Cardiac muscle cell (in vitro differentiated cells and primary cell): ENCODE measurements at regions not wholly inside any gene's neighbourhood (a gene's known extent, or its start where the extent isn't known, plus 50 kb on each side); places are given as distances from the start of the nearest gene placed in this dataset.

Experiments
- DNase-seq, 2 donors: peaks; one replicate each; pipeline versions ENCODE4 v3.0.0 to v3.0.0-alpha.2; 2010 to 2017; ENCODE audit warnings: low read depth in 1 of 2, low spot score in 1 of 2
- H3K27ac ChIP-seq: fragments of 200-600 bp; sonication (generic); 2 replicates; pipeline ENCODE4 v1.5.1; 2016
- H3K27me3 ChIP-seq: fragments of 200-600 bp; sonication (generic); 2 replicates; pipeline ENCODE4 v1.6.0; 2016; ENCODE audit warnings: control low read depth
- H3K36me3 ChIP-seq: fragments of 200-600 bp; sonication (generic); 2 replicates; pipeline ENCODE4 v1.5.1; 2016; ENCODE audit warnings: control low read depth
- H3K4me1 ChIP-seq: fragments of 200-600 bp; sonication (generic); 2 replicates; pipeline ENCODE4 v1.8.1; 2017; ENCODE audit warnings: low read depth, mild to moderate bottlenecking, mixed run types
- H3K4me3 ChIP-seq: fragments of 200-600 bp; sonication (generic); 2 replicates; pipeline ENCODE4 v1.5.1; 2016; ENCODE audit warnings: mild to moderate bottlenecking
- H3K9me3 ChIP-seq: fragments of 200-600 bp; sonication (generic); 2 replicates; pipeline ENCODE4 v1.5.1; 2017; ENCODE audit warnings: low read depth, mild to moderate bottlenecking, control low read depth
- CTCF ChIP-seq: IDR thresholded peaks from 2 replicates; pipeline ENCODE4 v1.5.1; 2012; ENCODE audit warnings: low read depth, mild to moderate bottlenecking, low read length

- peak in 1 of 2 donors; percentile 87 for DNase-seq
- TF ChIP-seq CTCF, result no peak
These were observed 364.6 kb upstream of the NOCT start for GRCh38 chr4:138650929-138651448.

GRCh38 chr4:138650495-138650894 is 365.1 kb upstream of the NOCT start:
- no peaks in the 10 kb centered on the region for H3K36me3 ChIP-seq
- H3K4me1 ChIP-seq, result no peaks in the 10 kb centered on the region
- H3K4me3 ChIP-seq, result no peak overlapping the region
- no peak overlapping the region for H3K27ac ChIP-seq
- no peaks in the 10 kb centered on the region for H3K9me3 ChIP-seq
- no peaks in the 10 kb centered on the region for H3K27me3 ChIP-seq
- DNase-seq, result no peak
- no peak for TF ChIP-seq CTCF

More at GRCh38 chr4:138650929-138651448, 364.6 kb upstream of the NOCT start:
- Histone ChIP-seq H3K27me3 (no peaks in the 10 kb centered on the region), H3K4me3 (no peak overlapping the region), H3K4me1 (no peaks in the 10 kb centered on the region), H3K9me3 (no peaks in the 10 kb centered on the region), H3K27ac (no peak overlapping the region), H3K36me3 (no peaks in the 10 kb centered on the region)

- Histone ChIP-seq H3K27ac (no peak overlapping the region), H3K27me3 (no peaks in the 10 kb centered on the region), H3K4me3 (no peak overlapping the region), H3K4me1 (peaks cover 16% of the 10 kb centered on the region), H3K9me3 (no peaks in the 10 kb centered on the region), H3K36me3 (no peaks in the 10 kb centered on the region)
- TF ChIP-seq CTCF, result no peak
- no peak for DNase-seq
These were observed 368.1 kb upstream of the NOCT start for GRCh38 chr4:138647433-138647832.

- no peaks in the 10 kb centered on the region for H3K36me3 ChIP-seq
- H3K9me3 ChIP-seq, result no peaks in the 10 kb centered on the region
- H3K27ac ChIP-seq, result no peak overlapping the region
- no peaks in the 10 kb centered on the region for H3K27me3 ChIP-seq
- no peak for DNase-seq
- TF ChIP-seq CTCF, result no peak
- H3K4me1 ChIP-seq, result peaks cover 16% of the 10 kb centered on the region
- no peak overlapping the region for H3K4me3 ChIP-seq
These were observed 369.2 kb upstream of the NOCT start for GRCh38 chr4:138646383-138646782.

- TF ChIP-seq CTCF, result no peak
- Histone ChIP-seq H3K4me1 (peaks cover 16% of the 10 kb centered on the region), H3K36me3 (no peaks in the 10 kb centered on the region), H3K27ac (no peak overlapping the region), H3K9me3 (no peaks in the 10 kb centered on the region), H3K4me3 (no peak overlapping the region), H3K27me3 (no peaks in the 10 kb centered on the region)
- DNase-seq, result no peak
These were observed 370.3 kb upstream of the NOCT start for GRCh38 chr4:138645289-138645688.

- H3K36me3 ChIP-seq, result no peaks in the 10 kb centered on the region
- TF ChIP-seq CTCF, result no peak
- H3K4me1 ChIP-seq, result peaks cover 16% of the 10 kb centered on the region
- no peak for DNase-seq
- H3K4me3 ChIP-seq, result no peak overlapping the region
- H3K27me3 ChIP-seq, result no peaks in the 10 kb centered on the region
- H3K27ac ChIP-seq, result peak overlapping the region; percentile 48
- H3K9me3 ChIP-seq, result no peaks in the 10 kb centered on the region
These were observed 371.3 kb upstream of the NOCT start for GRCh38 chr4:138644322-138644721.
